ENCODE measurements at regions not wholly inside any gene's neighbourhood (a gene's known extent, or its start where the extent isn't known, plus 50 kb on each side); places are given as distances from the start of the nearest gene placed in this dataset.

- DNase-seq (ENCODE audit: low spot score), result no peak
- no peak for TF ChIP-seq CTCF (IDR thresholded peaks at IDR 0.05; ENCODE audit: extremely low read depth, missing control alignments)
Observed at GRCh38 chr17:27376637-27377547, 79.4 kb upstream of the KSR1 start.

GRCh38 chr17:27378482-27379175, 77.6 kb upstream of the KSR1 start:
- DNase-seq (ENCODE audit: low spot score), result no peak

GRCh38 chr17:27379888-27380533, 76.2 kb upstream of the KSR1 start:
- no peak for DNase-seq (ENCODE audit: low spot score)
- no peak for TF ChIP-seq CTCF (IDR thresholded peaks at IDR 0.05; ENCODE audit: extremely low read depth, missing control alignments)

More at GRCh38 chr17:27378482-27379175, 77.6 kb upstream of the KSR1 start:
- no peak for TF ChIP-seq CTCF (IDR thresholded peaks at IDR 0.05; ENCODE audit: extremely low read depth, missing control alignments)

- no peak for TF ChIP-seq CTCF (IDR thresholded peaks at IDR 0.05; ENCODE audit: extremely low read depth, missing control alignments)
- DNase-seq (ENCODE audit: low spot score), result no peak
Observed at GRCh38 chr17:27380551-27380950, 75.7 kb upstream of the KSR1 start.

GRCh38 chr17:27381007-27381501, 75.2 kb upstream of the KSR1 start:
- TF ChIP-seq CTCF (IDR thresholded peaks at IDR 0.05; ENCODE audit: extremely low read depth, missing control alignments), result peak; percentile 99
- peak; percentile 85 for DNase-seq (ENCODE audit: low spot score)

DNA sequence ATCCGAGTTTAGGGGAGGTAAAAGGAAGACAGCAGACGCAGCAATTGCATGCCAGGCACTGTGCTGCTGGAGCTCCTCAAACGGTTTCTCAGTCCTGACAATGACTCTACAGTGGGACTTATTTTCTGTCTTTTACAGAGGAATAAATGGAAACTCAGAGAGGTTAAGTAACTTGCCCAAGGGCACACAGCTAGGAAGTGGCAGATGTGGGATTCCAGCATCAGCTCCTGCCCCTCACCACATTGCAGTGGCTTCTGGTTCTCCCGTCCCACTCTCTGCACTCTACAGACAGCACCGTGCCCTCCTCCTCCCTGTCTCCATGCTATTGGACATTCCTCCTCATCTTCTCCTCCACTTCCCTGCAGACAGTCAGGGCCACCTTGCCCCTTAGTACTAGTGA, 74.2 kb upstream of the KSR1 start:
- no peak for DNase-seq (ENCODE audit: low spot score)

More for the DNA sequence above, 74.2 kb upstream of the KSR1 start:
- TF ChIP-seq CTCF (IDR thresholded peaks at IDR 0.05; ENCODE audit: extremely low read depth, missing control alignments), result no peak
